ENCODE measurements at regions not wholly inside any gene's neighbourhood (a gene's known extent, or its start where the extent isn't known, plus 50 kb on each side); places are given as distances from the start of the nearest gene placed in this dataset.

GRCh38 chr2:215597577-215597976 lies 161.7 kb upstream of the FN1 start:
- Histone ChIP-seq H3K36me3 (no peaks in the 10 kb centered on the region), H3K9me3 (no peaks in the 10 kb centered on the region), H3K4me1 (no peaks in the 10 kb centered on the region), H3K4me3 (no peak overlapping the region), H3K27ac (no peak overlapping the region), H3K27me3 (no peaks in the 10 kb centered on the region)
- ATAC-seq = no peak
- no peak for DNase-seq
- intact Hi-C loops (cut with DNase I) = no loop called here
- TF ChIP-seq CTCF (IDR thresholded peaks at IDR 0.05) = no peak

- ATAC-seq = no peak
- no peaks in the 10 kb centered on the region for H3K4me1 ChIP-seq
- intact Hi-C loops (cut with DNase I) = no loop called here
Measured at GRCh38 chr2:215594766-215595165, 158.9 kb upstream of the FN1 start.

GRCh38 chr2:215590010-215590745 lies 154.3 kb upstream of the FN1 start:
- Histone ChIP-seq H3K4me3 (no peak overlapping the region), H3K36me3 (no peaks in the 10 kb centered on the region), H3K27me3 (no peaks in the 10 kb centered on the region), H3K27ac (no peak overlapping the region), H3K4me1 (no peaks in the 10 kb centered on the region), H3K9me3 (no peaks in the 10 kb centered on the region)
- no peak for TF ChIP-seq CTCF (IDR thresholded peaks at IDR 0.05)
- DNase-seq = no peak
- intact Hi-C loops (cut with DNase I) = no loop called here
- no peak for ATAC-seq

More at GRCh38 chr2:215594766-215595165, 158.9 kb upstream of the FN1 start:
- Histone ChIP-seq H3K4me3 (no peak overlapping the region), H3K27me3 (no peaks in the 10 kb centered on the region), H3K27ac (no peak overlapping the region), H3K36me3 (no peaks in the 10 kb centered on the region), H3K9me3 (no peaks in the 10 kb centered on the region)
- no peak for TF ChIP-seq CTCF (IDR thresholded peaks at IDR 0.05)
- no peak for DNase-seq

- Histone ChIP-seq H3K4me1 (no peaks in the 10 kb centered on the region), H3K27ac (no peak overlapping the region), H3K4me3 (no peak overlapping the region), H3K36me3 (no peaks in the 10 kb centered on the region), H3K9me3 (no peaks in the 10 kb centered on the region), H3K27me3 (no peaks in the 10 kb centered on the region)
- no peak for TF ChIP-seq CTCF (IDR thresholded peaks at IDR 0.05)
- DNase-seq (no peak), ATAC-seq (no peak)
- intact Hi-C loops (cut with DNase I) = no loop called here
Measured at GRCh38 chr2:215583881-215584280, 148.0 kb upstream of the FN1 start.

- H3K4me3 ChIP-seq = no peak overlapping the region
- no peaks in the 10 kb centered on the region for H3K4me1 ChIP-seq
- no peaks in the 10 kb centered on the region for H3K9me3 ChIP-seq
- no peaks in the 10 kb centered on the region for H3K36me3 ChIP-seq
- ATAC-seq (peak; percentile 67), DNase-seq (no peak)
- intact Hi-C loops (cut with DNase I) = no loop called here
- no peak overlapping the region for H3K27ac ChIP-seq
- TF ChIP-seq CTCF (IDR thresholded peaks at IDR 0.05) = no peak
- no peaks in the 10 kb centered on the region for H3K27me3 ChIP-seq
Measured at GRCh38 chr2:215579809-215580208, 143.9 kb upstream of the FN1 start.

- Histone ChIP-seq H3K36me3 (no peaks in the 10 kb centered on the region), H3K27me3 (no peaks in the 10 kb centered on the region), H3K4me3 (no peak overlapping the region), H3K4me1 (no peaks in the 10 kb centered on the region), H3K27ac (no peak overlapping the region), H3K9me3 (no peaks in the 10 kb centered on the region)
- no peak for DNase-seq
- no peak for TF ChIP-seq CTCF (IDR thresholded peaks at IDR 0.05)
- ATAC-seq = no peak
- intact Hi-C loops (cut with DNase I) = no loop called here
Measured at GRCh38 chr2:215577356-215577755, 141.5 kb upstream of the FN1 start.
